ENCODE measurements at regions not wholly inside any gene's neighbourhood (a gene's known extent, or its start where the extent isn't known, plus 50 kb on each side); places are given as distances from the start of the nearest gene placed in this dataset.

- Histone ChIP-seq H2AK5ac (ENCODE audit: low read length, severe bottlenecking) (no peak overlapping the region), H3K36me3 (ENCODE audit: control insufficient read depth in 1 of 2, insufficient read depth in 2 of 2, low read depth in 1 of 2, low read length in 2 of 2) (no peaks in the 10 kb centered on the region), H2AFZ (ENCODE audit: low read depth, low read length) (no peak overlapping the region), H3K4ac (ENCODE audit: low read depth in 1 of 2, low read length in 2 of 2) (no peak overlapping the region), H3K4me3 (ENCODE audit: insufficient read depth in 1 of 2, low read depth in 1 of 2, low read length in 2 of 2) (no peak overlapping the region), H3K14ac (ENCODE audit: low read length in 2 of 2) (no peak overlapping the region), H3K27ac (ENCODE audit: low read length, poor library complexity, severe bottlenecking) (no peak overlapping the region), H2BK120ac (ENCODE audit: low read depth, low read length) (no peak overlapping the region), H3K27me3 (ENCODE audit: control insufficient read depth in 1 of 2, insufficient read depth in 1 of 2, low read length in 2 of 2) (no peaks in the 10 kb centered on the region), H3K23ac (ENCODE audit: low read length in 2 of 2) (no peak overlapping the region), H4K91ac (ENCODE audit: low read length) (no peak overlapping the region), H2BK5ac (ENCODE audit: low read depth, low read length, poor library complexity, severe bottlenecking) (no peak overlapping the region), H3K9ac (ENCODE audit: low read length) (no peak overlapping the region), H4K8ac (ENCODE audit: low read length) (no peak overlapping the region), H2BK15ac (ENCODE audit: low read depth, poor library complexity, severe bottlenecking) (no peak overlapping the region), H3K9me3 (ENCODE audit: control insufficient read depth, low read length) (no peaks in the 10 kb centered on the region), H3K4me1 (ENCODE audit: control insufficient read depth, insufficient read depth, low read depth, low read length) (no peaks in the 10 kb centered on the region), H3K79me1 (replicated peaks; ENCODE audit: low read length, poor library complexity, severe bottlenecking) (no peaks in the 10 kb centered on the region), H2BK12ac (ENCODE audit: low read length in 2 of 2) (no peak overlapping the region), H3K18ac (ENCODE audit: low read depth in 1 of 2, low read length in 2 of 2) (no peak overlapping the region), H3K4me2 (ENCODE audit: low read length, poor library complexity, severe bottlenecking) (no peak overlapping the region)
- no peak for DNase-seq
These were observed 467.1 kb upstream of the TGFBR2 start for GRCh38 chr3:30139283-30139682.

- Histone ChIP-seq H2BK15ac (ENCODE audit: low read depth, poor library complexity, severe bottlenecking) (no peak overlapping the region), H3K14ac (ENCODE audit: low read length in 2 of 2) (no peak overlapping the region), H2BK5ac (ENCODE audit: low read depth, low read length, poor library complexity, severe bottlenecking) (no peak overlapping the region), H2BK120ac (ENCODE audit: low read depth, low read length) (no peak overlapping the region), H4K8ac (ENCODE audit: low read length) (no peak overlapping the region), H3K4me1 (ENCODE audit: control insufficient read depth, insufficient read depth, low read depth, low read length) (no peaks in the 10 kb centered on the region), H2AK5ac (ENCODE audit: low read length, severe bottlenecking) (no peak overlapping the region), H3K79me1 (replicated peaks; ENCODE audit: low read length, poor library complexity, severe bottlenecking) (no peaks in the 10 kb centered on the region), H2AFZ (ENCODE audit: low read depth, low read length) (no peak overlapping the region), H2BK12ac (ENCODE audit: low read length in 2 of 2) (no peak overlapping the region), H3K27ac (ENCODE audit: low read length, poor library complexity, severe bottlenecking) (no peak overlapping the region), H3K4me3 (ENCODE audit: insufficient read depth in 1 of 2, low read depth in 1 of 2, low read length in 2 of 2) (no peak overlapping the region), H3K27me3 (ENCODE audit: control insufficient read depth in 1 of 2, insufficient read depth in 1 of 2, low read length in 2 of 2) (no peaks in the 10 kb centered on the region), H3K4ac (ENCODE audit: low read depth in 1 of 2, low read length in 2 of 2) (no peak overlapping the region), H3K36me3 (ENCODE audit: control insufficient read depth in 1 of 2, insufficient read depth in 2 of 2, low read depth in 1 of 2, low read length in 2 of 2) (no peaks in the 10 kb centered on the region), H3K9me3 (ENCODE audit: control insufficient read depth, low read length) (no peaks in the 10 kb centered on the region), H4K91ac (ENCODE audit: low read length) (no peak overlapping the region), H3K18ac (ENCODE audit: low read depth in 1 of 2, low read length in 2 of 2) (no peak overlapping the region), H3K23ac (ENCODE audit: low read length in 2 of 2) (no peak overlapping the region), H3K9ac (ENCODE audit: low read length) (no peak overlapping the region), H3K4me2 (ENCODE audit: low read length, poor library complexity, severe bottlenecking) (no peak overlapping the region)
- WGBS = 91% methylated on average over 2 of the region's 3 CpGs
- no peak for DNase-seq
These were observed 465.9 kb upstream of the TGFBR2 start for GRCh38 chr3:30140356-30141075.

- Histone ChIP-seq H3K9me3 (ENCODE audit: control insufficient read depth, low read length) (no peaks in the 10 kb centered on the region), H2BK15ac (ENCODE audit: low read depth, poor library complexity, severe bottlenecking) (no peak overlapping the region), H3K27ac (ENCODE audit: low read length, poor library complexity, severe bottlenecking) (no peak overlapping the region), H3K4ac (ENCODE audit: low read depth in 1 of 2, low read length in 2 of 2) (no peak overlapping the region), H3K23ac (ENCODE audit: low read length in 2 of 2) (no peak overlapping the region), H3K14ac (ENCODE audit: low read length in 2 of 2) (no peak overlapping the region), H3K36me3 (ENCODE audit: control insufficient read depth in 1 of 2, insufficient read depth in 2 of 2, low read depth in 1 of 2, low read length in 2 of 2) (no peaks in the 10 kb centered on the region), H3K79me1 (replicated peaks; ENCODE audit: low read length, poor library complexity, severe bottlenecking) (no peaks in the 10 kb centered on the region), H2BK120ac (ENCODE audit: low read depth, low read length) (no peak overlapping the region), H2BK12ac (ENCODE audit: low read length in 2 of 2) (no peak overlapping the region), H2BK5ac (ENCODE audit: low read depth, low read length, poor library complexity, severe bottlenecking) (no peak overlapping the region), H4K91ac (ENCODE audit: low read length) (no peak overlapping the region), H3K18ac (ENCODE audit: low read depth in 1 of 2, low read length in 2 of 2) (no peak overlapping the region), H3K9ac (ENCODE audit: low read length) (no peak overlapping the region), H2AK5ac (ENCODE audit: low read length, severe bottlenecking) (no peak overlapping the region), H2AFZ (ENCODE audit: low read depth, low read length) (no peak overlapping the region), H3K4me2 (ENCODE audit: low read length, poor library complexity, severe bottlenecking) (no peak overlapping the region), H4K8ac (ENCODE audit: low read length) (no peak overlapping the region), H3K27me3 (ENCODE audit: control insufficient read depth in 1 of 2, insufficient read depth in 1 of 2, low read length in 2 of 2) (no peaks in the 10 kb centered on the region), H3K4me3 (ENCODE audit: insufficient read depth in 1 of 2, low read depth in 1 of 2, low read length in 2 of 2) (no peak overlapping the region), H3K4me1 (ENCODE audit: control insufficient read depth, insufficient read depth, low read depth, low read length) (no peaks in the 10 kb centered on the region)
- 86% methylated on average over 2 of the region's 2 CpGs for WGBS
- DNase-seq = no peak
These were observed 465.2 kb upstream of the TGFBR2 start for GRCh38 chr3:30141178-30141581.

DNA sequence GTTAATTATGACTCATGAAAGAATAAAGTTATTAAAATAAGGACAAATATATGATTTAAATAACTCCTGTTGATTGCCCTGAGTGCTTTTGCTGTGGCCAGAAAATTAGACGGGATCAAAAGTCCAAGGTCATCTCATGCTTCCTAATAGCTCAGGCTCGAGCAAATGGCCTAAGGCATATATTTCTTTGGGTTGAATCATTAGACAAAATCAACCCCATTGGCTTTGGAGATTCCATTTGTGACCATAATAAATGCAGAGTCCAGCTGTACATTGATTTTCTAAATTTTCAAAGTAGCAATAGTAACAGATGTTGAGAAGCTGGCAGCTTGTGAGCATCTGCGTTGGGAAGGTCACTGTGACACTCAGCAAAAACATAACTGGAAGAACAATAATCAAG is 464.5 kb upstream of the TGFBR2 start:
- Histone ChIP-seq H2BK15ac (ENCODE audit: low read depth, poor library complexity, severe bottlenecking) (no peak overlapping the region), H3K4me1 (ENCODE audit: control insufficient read depth, insufficient read depth, low read depth, low read length) (no peaks in the 10 kb centered on the region), H4K91ac (ENCODE audit: low read length) (no peak overlapping the region), H2AFZ (ENCODE audit: low read depth, low read length) (no peak overlapping the region), H3K18ac (ENCODE audit: low read depth in 1 of 2, low read length in 2 of 2) (no peak overlapping the region), H4K8ac (ENCODE audit: low read length) (no peak overlapping the region), H3K4me2 (ENCODE audit: low read length, poor library complexity, severe bottlenecking) (no peak overlapping the region), H3K9me3 (ENCODE audit: control insufficient read depth, low read length) (no peaks in the 10 kb centered on the region), H2BK5ac (ENCODE audit: low read depth, low read length, poor library complexity, severe bottlenecking) (no peak overlapping the region), H2AK5ac (ENCODE audit: low read length, severe bottlenecking) (no peak overlapping the region), H3K14ac (ENCODE audit: low read length in 2 of 2) (no peak overlapping the region), H2BK120ac (ENCODE audit: low read depth, low read length) (no peak overlapping the region), H2BK12ac (ENCODE audit: low read length in 2 of 2) (no peak overlapping the region), H3K23ac (ENCODE audit: low read length in 2 of 2) (no peak overlapping the region), H3K9ac (ENCODE audit: low read length) (no peak overlapping the region), H3K4ac (ENCODE audit: low read depth in 1 of 2, low read length in 2 of 2) (no peak overlapping the region), H3K79me1 (replicated peaks; ENCODE audit: low read length, poor library complexity, severe bottlenecking) (no peaks in the 10 kb centered on the region), H3K27ac (ENCODE audit: low read length, poor library complexity, severe bottlenecking) (no peak overlapping the region), H3K4me3 (ENCODE audit: insufficient read depth in 1 of 2, low read depth in 1 of 2, low read length in 2 of 2) (no peak overlapping the region), H3K36me3 (ENCODE audit: control insufficient read depth in 1 of 2, insufficient read depth in 2 of 2, low read depth in 1 of 2, low read length in 2 of 2) (no peaks in the 10 kb centered on the region), H3K27me3 (ENCODE audit: control insufficient read depth in 1 of 2, insufficient read depth in 1 of 2, low read length in 2 of 2) (no peaks in the 10 kb centered on the region)
- WGBS = 96% methylated on average over 3 of the region's 3 CpGs
- DNase-seq = no peak
